C4-2B (cell line): ENCODE measurements at regions not wholly inside any gene's neighbourhood (a gene's known extent, or its start where the extent isn't known, plus 50 kb on each side); places are given as distances from the start of the nearest gene placed in this dataset.

Source experiments
- CTCF ChIP-seq: fragments of 450-650 bp; conservative IDR thresholded peaks from 2 replicates; pipeline ENCODE4 v1.5.1; 2017; ENCODE audit warnings: mild to moderate bottlenecking
- ZFX ChIP-seq: fragments of 450-650 bp; IDR thresholded peaks from 2 replicates; pipeline ENCODE4 v1.6.1; 2017

GRCh38 chr1:5447503-5447960, 544.7 kb downstream of the NPHP4 start:
- TF ChIP-seq CTCF (no peak), ZFX (no peak)
